Mammary epithelial cell (primary cell): ENCODE measurements at regions not wholly inside any gene's neighbourhood (a gene's known extent, or its start where the extent isn't known, plus 50 kb on each side); places are given as distances from the start of the nearest gene placed in this dataset.

Source experiments
- CTCF ChIP-seq, 2 donors: IDR thresholded peaks in 1 of 2; conservative IDR thresholded peaks in 1 of 2; 2 replicates each; pipeline ENCODE4 v1.5.1; 2011 to 2012; ENCODE audit warnings: inconsistent platforms in 2 of 2, low read length in 2 of 2, mild to moderate bottlenecking in 2 of 2, control low read depth in 1 of 2, low read depth in 1 of 2; ENCODE audit not compliant: insufficient read depth in 1 of 2; ENCODE audit errors: extremely low read depth in 1 of 2
- EZH2 ChIP-seq: IDR thresholded peaks from 2 replicates; pipeline ENCODE4 v1.6.1; 2012; ENCODE audit warnings: low read length, inconsistent platforms, borderline replicate concordance

GRCh38 chr9:107215381-107215780, 67.7 kb upstream of the RAD23B start:
- TF ChIP-seq CTCF (conservative IDR thresholded peaks at IDR 0.05 in 1 of 2, IDR thresholded peaks at IDR 0.05 in 1 of 2; ENCODE audit: extremely low read depth in 1 of 2, insufficient read depth in 1 of 2, low read depth in 1 of 2, low read length in 2 of 2) (no peak), EZH2 (no peak)
